Colonic mucosa (tissue), 4 donors: ENCODE measurements at regions not wholly inside any gene's neighbourhood (a gene's known extent, or its start where the extent isn't known, plus 50 kb on each side); places are given as distances from the start of the nearest gene placed in this dataset.
"Not testable (repeated sequence)": the region's sequence is repeated elsewhere in the genome, so short reads cannot be mapped to it uniquely, and the experiment has no call there.

Experiments used
- DNase-seq: peaks from one replicate; pipeline ENCODE4 v3.0.0-alpha.2; 2020
- H3K27ac ChIP-seq: fragments of 200-600 bp; one replicate; pipeline ENCODE4 v1.8.0; 2021
- H3K27me3 ChIP-seq: fragments of 200-600 bp; one replicate; pipeline ENCODE4 v1.8.0; 2021
- H3K36me3 ChIP-seq: fragments of 200-600 bp; one replicate; pipeline ENCODE4 v1.8.0; 2021
- H3K4me1 ChIP-seq: fragments of 200-600 bp; one replicate; pipeline ENCODE4 v1.8.0; 2021; ENCODE audit warnings: mild to moderate bottlenecking
- H3K4me3 ChIP-seq: fragments of 200-600 bp; one replicate; pipeline ENCODE4 v1.8.0; 2021
- H3K9ac ChIP-seq, 2 donors: one replicate each; pipeline ENCODE4 v1.7.0; 2013; ENCODE audit warnings: control low read depth in 2 of 2, low read depth in 2 of 2, low read length in 2 of 2
- H3K9me3 ChIP-seq: fragments of 200-600 bp; one replicate; pipeline ENCODE4 v1.8.0; 2021
- CTCF ChIP-seq: fragments of 200-600 bp; IDR thresholded peaks from one replicate; pipeline ENCODE4 v1.8.0; 2022; ENCODE audit warnings: antibody characterized with exemption, mild to moderate bottlenecking
- intact Hi-C: fragments of 100-400 bp; cut with DNase I; formaldehyde crosslinking; loops from one replicate; pipeline ENCODE4 v1.14.1; 2022
- donor health status: healthy.
- donor health status: DM: no; HTN: no; CAD: no.
- donor health status: DM: no; HTN: no; CAD: no.

GRCh38 chr17:51481370-51481769 lies 221.0 kb downstream of the UTP18 start:
- no peak overlapping the region for H3K9ac ChIP-seq
- H3K9me3 ChIP-seq = no peaks in the 10 kb centered on the region
- intact Hi-C loops = no loop called here
- no peaks in the 10 kb centered on the region for H3K27me3 ChIP-seq
- H3K4me1 ChIP-seq = no peaks in the 10 kb centered on the region
- no peak overlapping the region for H3K27ac ChIP-seq
- no peaks in the 10 kb centered on the region for H3K36me3 ChIP-seq
- H3K4me3 ChIP-seq = no peak overlapping the region
- no peak for DNase-seq
- no peak for TF ChIP-seq CTCF

GRCh38 chr17:51482248-51482647 lies 221.9 kb downstream of the UTP18 start:
- H3K4me3 ChIP-seq, H3K27me3 ChIP-seq, H3K36me3 ChIP-seq, H3K27ac ChIP-seq, H3K9ac ChIP-seq, H3K9me3 ChIP-seq, DNase-seq, H3K4me1 ChIP-seq, intact Hi-C loops: not testable (repeated sequence)

DNA sequence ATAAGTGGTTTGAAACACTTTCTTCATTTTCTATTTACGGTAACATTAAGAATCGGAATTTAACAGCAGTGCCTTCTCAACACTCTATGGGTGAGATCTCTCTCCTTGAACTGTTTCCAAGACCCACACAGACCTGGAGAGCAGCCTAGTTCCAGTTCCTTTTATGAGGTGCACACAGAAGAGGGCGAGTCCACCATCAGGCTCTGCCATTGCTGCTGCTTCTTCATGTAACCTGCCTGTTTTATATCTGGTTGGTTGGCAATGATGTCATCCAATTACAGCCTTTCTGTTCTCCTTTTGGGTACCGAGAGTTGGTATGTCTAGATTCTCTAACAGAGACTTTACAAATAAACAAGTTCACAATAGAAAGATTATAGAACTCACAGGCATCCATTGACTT lies 225.7 kb downstream of the UTP18 start:
- Histone ChIP-seq H3K36me3 (no peaks in the 10 kb centered on the region), H3K9ac (no peak overlapping the region), H3K4me1 (no peaks in the 10 kb centered on the region), H3K9me3 (no peaks in the 10 kb centered on the region), H3K27me3 (no peaks in the 10 kb centered on the region), H3K4me3 (no peak overlapping the region), H3K27ac (no peak overlapping the region)
- no peak for TF ChIP-seq CTCF
- intact Hi-C loops = no loop called here
- DNase-seq = no peak

DNA sequence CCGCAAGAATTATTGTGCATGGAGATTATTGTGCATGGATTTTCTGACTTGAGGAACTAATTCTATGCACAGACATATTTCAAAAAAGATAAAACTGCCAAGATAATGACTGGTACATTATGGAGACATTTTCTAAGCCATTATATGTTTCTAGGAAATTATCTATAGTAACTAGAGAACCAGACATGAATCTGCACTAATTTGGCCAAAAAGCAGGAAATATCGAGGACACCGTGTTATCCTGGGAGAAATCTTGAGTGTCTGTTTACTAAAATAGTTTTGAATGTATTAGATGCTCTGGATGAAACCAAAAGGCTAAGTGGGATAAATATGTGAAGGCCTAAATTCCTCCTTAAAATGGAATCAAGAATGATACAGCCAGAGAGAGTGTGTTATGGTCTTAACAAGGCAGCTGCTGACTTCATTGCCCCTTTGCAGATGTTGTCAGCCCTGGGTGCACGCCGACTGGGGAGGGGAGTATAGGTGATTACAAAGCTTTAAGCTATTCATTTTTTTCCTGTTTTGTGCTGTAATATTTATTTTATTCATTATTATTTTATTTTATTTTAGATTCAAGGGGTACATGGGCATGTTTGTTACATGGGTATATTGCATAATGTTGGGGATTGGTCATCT lies 226.7 kb downstream of the UTP18 start:
- DNase-seq = no peak
- H3K27ac ChIP-seq = no peak overlapping the region
- H3K4me1 ChIP-seq = no peaks in the 10 kb centered on the region
- no peak overlapping the region for H3K4me3 ChIP-seq
- no peaks in the 10 kb centered on the region for H3K9me3 ChIP-seq
- H3K27me3 ChIP-seq = no peaks in the 10 kb centered on the region
- H3K9ac ChIP-seq = no peak overlapping the region
- intact Hi-C loops = no loop called here
- TF ChIP-seq CTCF = no peak
- H3K36me3 ChIP-seq = no peaks in the 10 kb centered on the region

- H3K9ac ChIP-seq = no peak overlapping the region
- intact Hi-C loops = no loop called here
- TF ChIP-seq CTCF = no peak
- no peaks in the 10 kb centered on the region for H3K9me3 ChIP-seq
- no peak for DNase-seq
- H3K36me3 ChIP-seq = no peaks in the 10 kb centered on the region
- no peaks in the 10 kb centered on the region for H3K27me3 ChIP-seq
- no peak overlapping the region for H3K27ac ChIP-seq
- H3K4me1 ChIP-seq = no peaks in the 10 kb centered on the region
- no peak overlapping the region for H3K4me3 ChIP-seq
Measured at GRCh38 chr17:51487947-51488346, 227.6 kb downstream of the UTP18 start.

- intact Hi-C loops = no loop called here
- no peak for DNase-seq
- H3K27ac ChIP-seq = no peak overlapping the region
- no peaks in the 10 kb centered on the region for H3K36me3 ChIP-seq
- TF ChIP-seq CTCF = no peak
- H3K9me3 ChIP-seq = no peaks in the 10 kb centered on the region
- H3K4me3 ChIP-seq = no peak overlapping the region
- no peaks in the 10 kb centered on the region for H3K4me1 ChIP-seq
- no peak overlapping the region for H3K9ac ChIP-seq
- no peaks in the 10 kb centered on the region for H3K27me3 ChIP-seq
Measured at GRCh38 chr17:51491416-51491815, 231.1 kb downstream of the UTP18 start.
